Panc1 (cell line): ENCODE measurements at regions not wholly inside any gene's neighbourhood (a gene's known extent, or its start where the extent isn't known, plus 50 kb on each side); places are given as distances from the start of the nearest gene placed in this dataset.

Experiments used
- CTCF ChIP-seq: fragments of 450-650 bp; IDR thresholded peaks from 2 replicates; pipeline ENCODE4 v1.5.1; 2017; ENCODE audit warnings: mild to moderate bottlenecking
- POLR2AphosphoS5 ChIP-seq: IDR thresholded peaks from 2 replicates; pipeline ENCODE4 v1.6.1; 2012; ENCODE audit warnings: mild to moderate bottlenecking, low read depth, low read length, moderate library complexity
- REST ChIP-seq, 2 experiments: IDR thresholded peaks; 2 replicates each; pipeline ENCODE4 v1.6.1; 2011 to 2012; ENCODE audit warnings: low read depth in 2 of 2, control low read depth in 1 of 2, low read length in 1 of 2, mild to moderate bottlenecking in 1 of 2, moderate library complexity in 1 of 2; ENCODE audit not compliant: insufficient read depth in 1 of 2
- SIN3A ChIP-seq: IDR thresholded peaks from 2 replicates; pipeline ENCODE4 v1.6.1; 2012; ENCODE audit warnings: low read depth, mild to moderate bottlenecking, low read length, moderate library complexity, borderline replicate concordance; ENCODE audit not compliant: insufficient read depth
- TCF7L2 ChIP-seq: IDR thresholded peaks from 2 replicates; pipeline ENCODE4 v1.6.1; 2011; ENCODE audit warnings: mild to moderate bottlenecking, low read depth, low read length, inconsistent platforms

- TF ChIP-seq POLR2AphosphoS5 = no peak
- no peak for TF ChIP-seq CTCF
- TF ChIP-seq REST (IDR thresholded peaks at IDR 0.05; ENCODE audit: insufficient read depth in 1 of 2, low read depth in 2 of 2, low read length in 1 of 2) = no peak
- no peak for TF ChIP-seq SIN3A
- TF ChIP-seq TCF7L2 = no peak
These were observed 501.8 kb downstream of the ENC1 start for GRCh38 chr5:74138721-74139120.
